SU-DHL-6 (cell line): ENCODE measurements at regions not wholly inside any gene's neighbourhood (a gene's known extent, or its start where the extent isn't known, plus 50 kb on each side); places are given as distances from the start of the nearest gene placed in this dataset.

Experiments used
- CTCF ChIP-seq: fragments of 200-600 bp; sonication (generic); IDR thresholded peaks from one replicate; pipeline ENCODE4 v1.5.1; 2017; ENCODE audit warnings: antibody characterized with exemption, mild to moderate bottlenecking, low read length, moderate library complexity; ENCODE audit not compliant: insufficient read depth, poor library complexity, severe bottlenecking
- EZH2phosphoT487 ChIP-seq: fragments of 200-600 bp; sonication (generic), shearing (Covaris generic); conservative IDR thresholded peaks from 2 replicates; pipeline ENCODE4 v1.6.1; 2018; ENCODE audit warnings: mild to moderate bottlenecking, antibody characterized with exemption, low read length, moderate library complexity, mixed read lengths

DNA sequence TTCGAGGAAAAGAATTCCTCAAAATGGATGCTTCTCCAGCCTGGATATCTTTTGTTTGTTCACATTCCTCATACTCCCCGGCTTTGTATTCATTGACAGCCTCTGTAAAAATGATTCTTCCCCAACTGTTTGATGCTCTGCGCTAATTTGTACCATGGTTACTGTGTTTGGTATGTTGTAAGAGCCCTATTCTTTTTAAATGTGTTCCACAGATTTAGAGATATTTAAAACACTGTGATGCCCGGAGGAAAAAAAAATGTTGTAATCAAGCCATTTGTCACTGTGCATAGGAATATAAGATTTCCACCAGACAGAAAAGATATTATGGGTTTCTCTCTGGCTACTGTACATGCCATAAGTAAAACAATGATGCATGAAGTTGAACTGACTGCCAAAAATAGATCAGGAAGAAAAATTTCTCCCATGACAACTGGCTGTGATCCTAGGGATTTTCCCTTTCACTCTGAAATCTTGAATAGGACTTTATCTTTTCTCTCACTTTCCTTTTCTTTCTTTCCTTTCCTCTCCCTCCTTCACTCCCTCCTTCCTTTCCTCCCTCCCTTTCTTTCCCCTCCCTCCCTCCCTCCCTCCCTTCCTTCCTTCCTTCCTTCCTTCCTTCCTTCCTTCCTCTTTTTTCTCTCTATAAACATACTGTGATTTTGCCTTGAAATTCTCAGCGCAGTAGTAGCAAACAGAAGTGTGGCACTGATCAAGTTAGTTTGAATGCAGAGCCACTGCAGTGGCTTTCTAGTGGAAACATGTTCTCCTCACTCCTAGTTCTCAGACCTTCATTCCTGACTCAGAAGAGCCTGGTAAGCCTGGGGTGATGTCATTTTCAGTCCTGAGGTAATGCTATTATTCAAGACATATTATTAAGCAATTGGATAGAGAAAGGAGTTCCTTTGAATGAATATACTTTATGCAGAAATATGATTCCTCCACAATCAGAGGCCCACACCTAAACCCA, 254.9 kb upstream of the TBL1XR1 start:
- no peak for TF ChIP-seq CTCF
- no peak for TF ChIP-seq EZH2phosphoT487
